ENCODE measurements at regions not wholly inside any gene's neighbourhood (a gene's known extent, or its start where the extent isn't known, plus 50 kb on each side); places are given as distances from the start of the nearest gene placed in this dataset.

DNA sequence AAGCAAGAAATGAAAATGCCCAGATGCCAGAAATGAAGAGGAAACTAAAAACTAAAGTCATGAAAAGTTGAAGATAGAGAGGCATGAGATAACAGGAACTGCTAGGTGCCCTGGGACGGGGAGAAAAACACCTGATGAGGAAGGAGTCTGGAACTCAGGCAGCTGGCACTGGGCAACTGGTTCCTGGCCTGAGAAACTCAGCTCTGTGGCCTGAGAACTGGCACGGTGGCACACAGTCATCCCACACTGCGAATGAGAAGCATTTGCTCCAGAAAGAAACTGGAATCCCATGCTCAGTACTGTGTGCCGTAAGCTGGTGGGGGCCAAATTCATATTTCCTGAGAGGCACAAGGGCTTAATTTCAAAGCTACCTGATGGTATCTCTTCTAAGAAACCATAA is 53.6 kb upstream of the RORA start:
- TF ChIP-seq, protein P1, sequence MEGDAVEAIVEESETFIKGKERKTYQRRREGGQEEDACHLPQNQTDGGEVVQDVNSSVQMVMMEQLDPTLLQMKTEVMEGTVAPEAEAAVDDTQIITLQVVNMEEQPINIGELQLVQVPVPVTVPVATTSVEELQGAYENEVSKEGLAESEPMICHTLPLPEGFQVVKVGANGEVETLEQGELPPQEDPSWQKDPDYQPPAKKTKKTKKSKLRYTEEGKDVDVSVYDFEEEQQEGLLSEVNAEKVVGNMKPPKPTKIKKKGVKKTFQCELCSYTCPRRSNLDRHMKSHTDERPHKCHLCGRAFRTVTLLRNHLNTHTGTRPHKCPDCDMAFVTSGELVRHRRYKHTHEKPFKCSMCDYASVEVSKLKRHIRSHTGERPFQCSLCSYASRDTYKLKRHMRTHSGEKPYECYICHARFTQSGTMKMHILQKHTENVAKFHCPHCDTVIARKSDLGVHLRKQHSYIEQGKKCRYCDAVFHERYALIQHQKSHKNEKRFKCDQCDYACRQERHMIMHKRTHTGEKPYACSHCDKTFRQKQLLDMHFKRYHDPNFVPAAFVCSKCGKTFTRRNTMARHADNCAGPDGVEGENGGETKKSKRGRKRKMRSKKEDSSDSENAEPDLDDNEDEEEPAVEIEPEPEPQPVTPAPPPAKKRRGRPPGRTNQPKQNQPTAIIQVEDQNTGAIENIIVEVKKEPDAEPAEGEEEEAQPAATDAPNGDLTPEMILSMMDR (IDR thresholded peaks at IDR 0.05; ENCODE audit: low read depth, low read length, missing control alignments): no peak
- no peak for DNase-seq (ENCODE audit: extremely low read depth, low read depth)
- no peak overlapping the region for H3K4me3 ChIP-seq (replicated peaks; ENCODE audit: low read depth, low read length)

DNA sequence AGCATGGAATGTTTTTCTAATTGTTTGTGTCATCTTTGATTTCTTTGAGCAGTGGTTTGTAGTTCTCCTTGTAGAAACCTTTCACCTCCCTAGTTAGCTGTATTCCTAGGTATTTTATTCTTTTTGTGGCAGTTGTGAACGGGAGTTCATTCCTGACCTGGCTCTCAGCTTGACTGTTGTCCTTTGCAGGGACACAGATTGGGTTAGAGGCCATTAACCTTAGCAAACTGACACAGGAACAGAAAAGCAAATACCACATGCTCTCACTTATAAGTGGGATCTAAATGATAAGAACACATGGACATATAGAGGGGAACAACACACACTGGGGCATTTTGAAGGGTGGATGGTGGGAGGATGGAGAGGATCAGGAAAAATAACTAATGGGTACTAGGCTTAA is 52.2 kb upstream of the RORA start:
- DNase-seq (ENCODE audit: extremely low read depth, low read depth): no peak
- H3K4me3 ChIP-seq (replicated peaks; ENCODE audit: low read depth, low read length): no peak overlapping the region
- TF ChIP-seq, protein P1 (IDR thresholded peaks at IDR 0.05; ENCODE audit: low read depth, low read length, missing control alignments): no peak

All from HFF-Myc (cell line).